Stimulated activated CD4-positive, alpha-beta T cell treated with anti-CD3 and anti-CD28 coated beads, Interleukin-12 subunit alpha, Interleukin-12 subunit beta, amount 100 ng/mL, for 48 hours (primary cell): ENCODE measurements at regions not wholly inside any gene's neighbourhood (a gene's known extent, or its start where the extent isn't known, plus 50 kb on each side); places are given as distances from the start of the nearest gene placed in this dataset.

ENCODE experiments used
- DNase-seq, 3 donors: peaks; one replicate each; pipeline ENCODE4 v3.0.0-alpha.2; 2020; ENCODE audit warnings: low read depth in 2 of 3, low spot score in 1 of 3

GRCh38 chr11:29959488-29959887, 57.3 kb downstream of the KCNA4 start:
- no peak for DNase-seq

GRCh38 chr11:29957431-29957830, 59.4 kb downstream of the KCNA4 start:
- no peak for DNase-seq

- no peak for DNase-seq
Measured at GRCh38 chr11:29956076-29956556, 60.7 kb downstream of the KCNA4 start.

GRCh38 chr11:29943347-29943746, 73.5 kb downstream of the KCNA4 start:
- DNase-seq = no peak

GRCh38 chr11:29937526-29937925, 79.3 kb downstream of the KCNA4 start:
- no peak for DNase-seq

GRCh38 chr11:29934115-29934638, 82.7 kb downstream of the KCNA4 start:
- no peak for DNase-seq

- DNase-seq = no peak
Measured at GRCh38 chr11:29916040-29916439, 100.8 kb downstream of the KCNA4 start.

GRCh38 chr11:29914203-29914930, 102.5 kb downstream of the KCNA4 start:
- DNase-seq = no peak

GRCh38 chr11:29913352-29913751, 103.5 kb downstream of the KCNA4 start:
- DNase-seq = no peak

- no peak for DNase-seq
Measured at GRCh38 chr11:29900382-29900781, 116.4 kb downstream of the KCNA4 start.

- DNase-seq = no peak
Measured at GRCh38 chr11:29879560-29879959, 137.3 kb downstream of the KCNA4 start.

GRCh38 chr11:29876192-29876591, 140.6 kb downstream of the KCNA4 start:
- DNase-seq = no peak

GRCh38 chr11:29847219-29847618, 169.6 kb downstream of the KCNA4 start:
- DNase-seq = no peak

GRCh38 chr11:29844701-29845379, 172.0 kb downstream of the KCNA4 start:
- no peak for DNase-seq

GRCh38 chr11:29844031-29844430, 172.8 kb downstream of the KCNA4 start:
- DNase-seq = no peak

GRCh38 chr11:29842061-29842460, 174.8 kb downstream of the KCNA4 start:
- DNase-seq = no peak

GRCh38 chr11:29826878-29827277, 190.0 kb downstream of the KCNA4 start:
- DNase-seq = no peak

GRCh38 chr11:29816359-29816758, 200.5 kb downstream of the KCNA4 start:
- DNase-seq = no peak

GRCh38 chr11:29809121-29809520, 207.7 kb downstream of the KCNA4 start:
- no peak for DNase-seq

- DNase-seq = no peak
Measured at GRCh38 chr11:29802522-29802921, 214.3 kb downstream of the KCNA4 start.

GRCh38 chr11:29801561-29801960, 215.3 kb downstream of the KCNA4 start:
- no peak for DNase-seq

GRCh38 chr11:29786092-29786491, 230.7 kb downstream of the KCNA4 start:
- DNase-seq = no peak
